ENCODE measurements at regions not wholly inside any gene's neighbourhood (a gene's known extent, or its start where the extent isn't known, plus 50 kb on each side); places are given as distances from the start of the nearest gene placed in this dataset.

DNA sequence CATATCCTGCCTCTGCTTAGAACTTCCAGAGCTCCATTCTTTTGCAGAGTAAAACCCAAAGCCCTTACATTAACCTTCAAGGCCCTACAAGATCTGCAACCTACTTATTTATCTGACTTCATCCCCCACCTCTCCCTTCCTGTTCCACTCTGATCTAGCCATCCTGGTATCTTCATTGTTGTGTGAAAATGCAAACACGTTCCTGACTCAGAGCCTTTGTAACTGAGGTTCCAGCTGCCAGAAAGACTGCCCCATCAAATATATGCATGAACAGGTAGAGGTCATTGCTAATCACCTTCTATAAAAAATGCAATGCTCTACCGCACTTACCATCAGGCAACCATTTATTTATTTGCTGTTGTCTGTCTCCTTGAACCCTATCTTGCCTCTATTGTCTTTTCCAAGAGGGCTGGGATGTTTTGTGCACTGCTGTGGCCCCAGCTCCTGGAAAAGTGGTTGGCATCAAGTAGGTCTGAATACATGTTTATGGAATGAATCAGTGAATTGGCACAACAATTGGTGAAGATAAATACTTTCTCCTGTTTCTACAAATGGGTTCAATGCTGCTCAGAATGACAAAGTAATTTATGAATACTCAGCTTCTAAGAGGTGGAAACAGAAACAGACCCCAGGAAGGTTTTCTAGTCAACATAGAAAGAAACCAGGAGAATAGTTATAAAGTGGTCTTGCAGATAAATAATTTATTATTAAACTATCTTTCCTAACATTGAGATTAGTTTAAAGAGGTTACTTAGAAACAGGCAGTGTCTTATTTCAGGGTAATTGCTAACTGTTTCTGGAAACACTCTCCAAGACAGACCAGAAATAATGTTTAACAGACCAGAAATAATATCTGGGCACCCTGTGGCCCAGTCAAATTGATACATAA lies 230.6 kb upstream of the CD180 start:
- TF ChIP-seq, protein P1, sequence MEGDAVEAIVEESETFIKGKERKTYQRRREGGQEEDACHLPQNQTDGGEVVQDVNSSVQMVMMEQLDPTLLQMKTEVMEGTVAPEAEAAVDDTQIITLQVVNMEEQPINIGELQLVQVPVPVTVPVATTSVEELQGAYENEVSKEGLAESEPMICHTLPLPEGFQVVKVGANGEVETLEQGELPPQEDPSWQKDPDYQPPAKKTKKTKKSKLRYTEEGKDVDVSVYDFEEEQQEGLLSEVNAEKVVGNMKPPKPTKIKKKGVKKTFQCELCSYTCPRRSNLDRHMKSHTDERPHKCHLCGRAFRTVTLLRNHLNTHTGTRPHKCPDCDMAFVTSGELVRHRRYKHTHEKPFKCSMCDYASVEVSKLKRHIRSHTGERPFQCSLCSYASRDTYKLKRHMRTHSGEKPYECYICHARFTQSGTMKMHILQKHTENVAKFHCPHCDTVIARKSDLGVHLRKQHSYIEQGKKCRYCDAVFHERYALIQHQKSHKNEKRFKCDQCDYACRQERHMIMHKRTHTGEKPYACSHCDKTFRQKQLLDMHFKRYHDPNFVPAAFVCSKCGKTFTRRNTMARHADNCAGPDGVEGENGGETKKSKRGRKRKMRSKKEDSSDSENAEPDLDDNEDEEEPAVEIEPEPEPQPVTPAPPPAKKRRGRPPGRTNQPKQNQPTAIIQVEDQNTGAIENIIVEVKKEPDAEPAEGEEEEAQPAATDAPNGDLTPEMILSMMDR (IDR thresholded peaks at IDR 0.05) = no peak
- no peak for TF ChIP-seq POLR2A (IDR thresholded peaks at IDR 0.05)

All from Peyer's patch (tissue), 4 donors.